ENCODE measurements at regions not wholly inside any gene's neighbourhood (a gene's known extent, or its start where the extent isn't known, plus 50 kb on each side); places are given as distances from the start of the nearest gene placed in this dataset.

DNA sequence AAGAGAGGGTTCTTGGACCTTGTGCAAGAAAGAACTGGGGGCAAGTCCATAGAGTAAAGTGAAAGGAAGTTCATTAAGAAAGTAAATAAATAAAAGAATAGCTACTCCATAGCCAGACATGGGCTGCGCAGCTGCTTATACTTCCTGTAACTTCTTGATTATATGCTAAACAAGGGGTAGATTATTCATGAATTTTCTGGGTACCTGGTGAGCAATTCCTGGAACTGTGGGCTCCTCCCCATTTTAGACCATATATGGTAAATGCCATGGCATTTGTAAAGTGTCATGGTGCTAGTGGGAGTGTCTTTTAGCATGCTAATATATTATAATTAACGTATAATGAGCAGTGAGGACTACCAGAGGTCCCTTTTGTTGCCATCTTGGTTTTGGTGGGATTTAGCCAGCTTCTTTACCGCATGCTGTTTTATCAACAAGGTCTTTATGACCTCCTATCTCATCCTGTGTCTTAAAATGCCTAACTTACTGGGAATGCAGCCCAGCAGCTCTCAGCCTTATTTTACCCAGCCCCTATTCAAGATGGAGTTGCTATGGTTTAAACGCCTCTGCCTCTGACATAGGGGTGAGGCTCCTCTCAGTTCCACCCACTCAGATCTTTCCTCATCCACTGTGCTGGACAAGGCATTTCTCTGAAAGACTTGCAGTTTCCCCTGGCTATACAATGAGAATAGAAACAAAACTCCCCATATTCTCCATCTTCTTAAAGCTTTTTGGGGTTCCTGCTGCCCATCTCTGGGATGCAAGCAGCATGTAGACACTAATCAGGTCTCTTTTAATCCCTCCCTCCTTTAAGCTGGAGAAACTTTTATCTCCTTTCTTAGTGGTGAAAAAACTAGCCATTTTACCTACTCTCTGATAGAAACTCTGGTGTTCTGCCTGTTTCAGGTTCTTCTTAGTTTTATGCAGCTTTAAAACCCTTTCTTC is 91.2 kb downstream of the ARRDC3 start:
- CTCF ChIA-PET, result interaction anchor here (1.1 to 3.4 kb wide), 5 partner anchors 8 to 93 kb away, joined by 3 to 21 read pairs (median 3); partner anchors contain the start of gene ARRDC3
- H3K4me1 ChIP-seq, result peaks cover 22% of the 10 kb centered on the region

DNA sequence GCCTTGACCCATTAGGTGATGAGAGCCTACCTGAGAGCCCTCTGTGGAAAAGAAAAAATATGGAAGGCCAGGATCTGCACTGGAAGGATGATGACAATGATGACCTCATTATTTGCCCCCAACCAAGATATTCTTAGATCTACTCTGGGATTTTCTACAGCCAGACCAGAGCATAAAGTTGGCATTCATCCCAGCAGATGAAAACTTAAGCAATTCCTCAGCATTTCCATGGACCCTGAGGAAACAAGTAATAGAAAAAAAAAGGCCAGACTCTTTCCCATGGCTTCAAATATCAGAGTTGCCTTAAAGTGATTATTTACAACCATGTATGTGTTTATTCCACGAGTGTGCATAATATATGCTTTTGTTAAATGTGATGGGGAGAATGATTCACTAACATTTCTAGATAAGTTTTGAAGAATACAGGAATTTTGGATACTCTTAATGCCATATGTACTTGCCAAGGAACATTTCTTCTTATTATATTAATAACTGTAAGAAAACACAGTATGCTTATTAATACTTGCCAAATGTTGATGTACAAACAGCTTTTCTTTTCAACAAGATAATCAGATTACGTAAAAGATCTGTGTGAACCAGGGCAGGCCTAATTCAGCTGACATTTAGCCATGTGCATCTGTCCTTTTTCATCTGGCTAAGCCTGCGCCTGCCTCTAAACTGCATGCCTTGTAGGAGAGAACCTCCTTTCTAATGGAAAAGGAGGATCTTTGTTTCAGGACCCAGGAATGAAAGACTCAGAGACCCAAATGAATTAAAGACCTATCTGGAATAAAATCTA is 94.8 kb downstream of the ARRDC3 start:
- Histone ChIP-seq H3K4me2 (no peak overlapping the region), H3K9me3 (peaks cover 4% of the 10 kb centered on the region; the same call in 1 of the 3 replicates), H3K4me1 (peaks cover 23% of the 10 kb centered on the region), H3K27ac (peak overlapping the region in 1 of 2 experiments; percentile 48; a peak in 3 of 6 replicates), H3K4me3 (no peak overlapping the region)
- DNase-seq (ENCODE audit: low read depth in 1 of 2, low spot score in 1 of 2) (no peak), FAIRE-seq (no peak), ATAC-seq (no peak)
- WGBS (ENCODE audit: missing lambda C conversion rate), result 74% methylated on average over 3 of the region's 3 CpGs
- ChIA-PET CTCF (no interaction called here), POLR2A (no interaction called here)
- no peak for TF ChIP-seq MYC (IDR thresholded peaks at IDR 0.05; ENCODE audit: borderline replicate concordance, low read length)
- TF ChIP-seq FOSB (CRISPR knock-in tag; IDR thresholded peaks at IDR 0.05), result no peak
- TF ChIP-seq TFCP2L1 (CRISPR knock-in tag; IDR thresholded peaks at IDR 0.05), result no peak
- no peak for TF ChIP-seq SREBF2 (IDR thresholded peaks at IDR 0.05)
- TF ChIP-seq ZFP36 (IDR thresholded peaks at IDR 0.05; ENCODE audit: borderline replicate concordance, partially characterized antibody), result no peak
- TF ChIP-seq, protein P1, sequence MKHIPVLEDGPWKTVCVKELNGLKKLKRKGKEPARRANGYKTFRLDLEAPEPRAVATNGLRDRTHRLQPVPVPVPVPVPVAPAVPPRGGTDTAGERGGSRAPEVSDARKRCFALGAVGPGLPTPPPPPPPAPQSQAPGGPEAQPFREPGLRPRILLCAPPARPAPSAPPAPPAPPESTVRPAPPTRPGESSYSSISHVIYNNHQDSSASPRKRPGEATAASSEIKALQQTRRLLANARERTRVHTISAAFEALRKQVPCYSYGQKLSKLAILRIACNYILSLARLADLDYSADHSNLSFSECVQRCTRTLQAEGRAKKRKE (CRISPR knock-in tag; IDR thresholded peaks at IDR 0.05; ENCODE audit: low read depth), result no peak
- TF ChIP-seq, protein P2, sequence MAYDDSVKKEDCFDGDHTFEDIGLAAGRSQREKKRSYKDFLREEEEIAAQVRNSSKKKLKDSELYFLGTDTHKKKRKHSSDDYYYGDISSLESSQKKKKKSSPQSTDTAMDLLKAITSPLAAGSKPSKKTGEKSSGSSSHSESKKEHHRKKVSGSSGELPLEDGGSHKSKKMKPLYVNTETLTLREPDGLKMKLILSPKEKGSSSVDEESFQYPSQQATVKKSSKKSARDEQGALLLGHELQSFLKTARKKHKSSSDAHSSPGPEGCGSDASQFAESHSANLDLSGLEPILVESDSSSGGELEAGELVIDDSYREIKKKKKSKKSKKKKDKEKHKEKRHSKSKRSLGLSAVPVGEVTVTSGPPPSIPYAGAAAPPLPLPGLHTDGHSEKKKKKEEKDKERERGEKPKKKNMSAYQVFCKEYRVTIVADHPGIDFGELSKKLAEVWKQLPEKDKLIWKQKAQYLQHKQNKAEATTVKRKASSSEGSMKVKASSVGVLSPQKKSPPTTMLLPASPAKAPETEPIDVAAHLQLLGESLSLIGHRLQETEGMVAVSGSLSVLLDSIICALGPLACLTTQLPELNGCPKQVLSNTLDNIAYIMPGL (CRISPR knock-in tag; IDR thresholded peaks at IDR 0.05; ENCODE audit: borderline replicate concordance), result no peak
- TF ChIP-seq POLR2A (IDR thresholded peaks at IDR 0.05; ENCODE audit: low read length), result no peak
- no peak for TF ChIP-seq NFE2L2 (conservative IDR thresholded peaks at IDR 0.05; ENCODE audit: low read length)
- TF ChIP-seq HOXA7 (CRISPR knock-in tag; IDR thresholded peaks at IDR 0.05), result no peak

More for the DNA sequence above, 91.2 kb downstream of the ARRDC3 start:
- ATAC-seq (no peak), FAIRE-seq (no peak), DNase-seq (ENCODE audit: low read depth in 1 of 2, low spot score in 1 of 2) (no peak)
- Histone ChIP-seq H3K4me2 (no peak overlapping the region), H3K27ac (no peak overlapping the region; a peak in 1 of 6 replicates), H3K4me3 (no peak overlapping the region), H3K9me3 (peaks cover 4% of the 10 kb centered on the region; the same call in 1 of the 3 replicates)
- POLR2A ChIA-PET, result no interaction called here
- 82% methylated on average over 4 of the region's 4 CpGs for WGBS (ENCODE audit: missing lambda C conversion rate)
- TF ChIP-seq RNF2 (IDR thresholded peaks at IDR 0.05; ENCODE audit: borderline replicate concordance, low read depth) (no peak), FOSB (CRISPR knock-in tag; IDR thresholded peaks at IDR 0.05) (no peak), TFCP2L1 (CRISPR knock-in tag; IDR thresholded peaks at IDR 0.05) (no peak), SREBF2 (IDR thresholded peaks at IDR 0.05) (no peak), HDAC2 (IDR thresholded peaks at IDR 0.05) (no peak), RFX5 (IDR thresholded peaks at IDR 0.05) (no peak), MAFK (IDR thresholded peaks at IDR 0.05; ENCODE audit: partially characterized antibody) (no peak), RAD21 (conservative IDR thresholded peaks at IDR 0.05 in 1 of 2, IDR thresholded peaks at IDR 0.05 in 1 of 2) (no peak), EHF (CRISPR knock-in tag; IDR thresholded peaks at IDR 0.05) (no peak), CBX2 (IDR thresholded peaks at IDR 0.05; ENCODE audit: borderline replicate concordance, low read depth) (no peak), FOXS1 (CRISPR knock-in tag; IDR thresholded peaks at IDR 0.05) (no peak), POLR2AphosphoS2 (conservative IDR thresholded peaks at IDR 0.05; ENCODE audit: low read length) (no peak), ESRRA (IDR thresholded peaks at IDR 0.05; ENCODE audit: borderline replicate concordance, low read length) (no peak), ZSCAN20 (CRISPR knock-in tag; IDR thresholded peaks at IDR 0.05) (no peak), HOXA7 (CRISPR knock-in tag; IDR thresholded peaks at IDR 0.05) (no peak)
- TF ChIP-seq, protein P3, sequence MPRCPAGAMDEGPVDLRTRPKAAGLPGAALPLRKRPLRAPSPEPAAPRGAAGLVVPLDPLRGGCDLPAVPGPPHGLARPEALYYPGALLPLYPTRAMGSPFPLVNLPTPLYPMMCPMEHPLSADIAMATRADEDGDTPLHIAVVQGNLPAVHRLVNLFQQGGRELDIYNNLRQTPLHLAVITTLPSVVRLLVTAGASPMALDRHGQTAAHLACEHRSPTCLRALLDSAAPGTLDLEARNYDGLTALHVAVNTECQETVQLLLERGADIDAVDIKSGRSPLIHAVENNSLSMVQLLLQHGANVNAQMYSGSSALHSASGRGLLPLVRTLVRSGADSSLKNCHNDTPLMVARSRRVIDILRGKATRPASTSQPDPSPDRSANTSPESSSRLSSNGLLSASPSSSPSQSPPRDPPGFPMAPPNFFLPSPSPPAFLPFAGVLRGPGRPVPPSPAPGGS (IDR thresholded peaks at IDR 0.05), result no peak
- TF ChIP-seq, protein P4, sequence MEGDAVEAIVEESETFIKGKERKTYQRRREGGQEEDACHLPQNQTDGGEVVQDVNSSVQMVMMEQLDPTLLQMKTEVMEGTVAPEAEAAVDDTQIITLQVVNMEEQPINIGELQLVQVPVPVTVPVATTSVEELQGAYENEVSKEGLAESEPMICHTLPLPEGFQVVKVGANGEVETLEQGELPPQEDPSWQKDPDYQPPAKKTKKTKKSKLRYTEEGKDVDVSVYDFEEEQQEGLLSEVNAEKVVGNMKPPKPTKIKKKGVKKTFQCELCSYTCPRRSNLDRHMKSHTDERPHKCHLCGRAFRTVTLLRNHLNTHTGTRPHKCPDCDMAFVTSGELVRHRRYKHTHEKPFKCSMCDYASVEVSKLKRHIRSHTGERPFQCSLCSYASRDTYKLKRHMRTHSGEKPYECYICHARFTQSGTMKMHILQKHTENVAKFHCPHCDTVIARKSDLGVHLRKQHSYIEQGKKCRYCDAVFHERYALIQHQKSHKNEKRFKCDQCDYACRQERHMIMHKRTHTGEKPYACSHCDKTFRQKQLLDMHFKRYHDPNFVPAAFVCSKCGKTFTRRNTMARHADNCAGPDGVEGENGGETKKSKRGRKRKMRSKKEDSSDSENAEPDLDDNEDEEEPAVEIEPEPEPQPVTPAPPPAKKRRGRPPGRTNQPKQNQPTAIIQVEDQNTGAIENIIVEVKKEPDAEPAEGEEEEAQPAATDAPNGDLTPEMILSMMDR (IDR thresholded peaks at IDR 0.05), result no peak
- TF ChIP-seq, protein P2 (CRISPR knock-in tag; IDR thresholded peaks at IDR 0.05; ENCODE audit: borderline replicate concordance), result no peak
- TF ChIP-seq, protein P5, sequence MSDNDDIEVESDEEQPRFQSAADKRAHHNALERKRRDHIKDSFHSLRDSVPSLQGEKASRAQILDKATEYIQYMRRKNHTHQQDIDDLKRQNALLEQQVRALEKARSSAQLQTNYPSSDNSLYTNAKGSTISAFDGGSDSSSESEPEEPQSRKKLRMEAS (IDR thresholded peaks at IDR 0.05), result no peak
- TF ChIP-seq, protein P6, sequence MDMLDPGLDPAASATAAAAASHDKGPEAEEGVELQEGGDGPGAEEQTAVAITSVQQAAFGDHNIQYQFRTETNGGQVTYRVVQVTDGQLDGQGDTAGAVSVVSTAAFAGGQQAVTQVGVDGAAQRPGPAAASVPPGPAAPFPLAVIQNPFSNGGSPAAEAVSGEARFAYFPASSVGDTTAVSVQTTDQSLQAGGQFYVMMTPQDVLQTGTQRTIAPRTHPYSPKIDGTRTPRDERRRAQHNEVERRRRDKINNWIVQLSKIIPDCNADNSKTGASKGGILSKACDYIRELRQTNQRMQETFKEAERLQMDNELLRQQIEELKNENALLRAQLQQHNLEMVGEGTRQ (IDR thresholded peaks at IDR 0.05), result no peak
